Activated CD8-positive, alpha-beta memory T cell treated with anti-CD3 and anti-CD28 coated beads for 48 hours (primary cell): ENCODE measurements at regions not wholly inside any gene's neighbourhood (a gene's known extent, or its start where the extent isn't known, plus 50 kb on each side); places are given as distances from the start of the nearest gene placed in this dataset.
"Not testable (repeated sequence)": the region's sequence is repeated elsewhere in the genome, so short reads cannot be mapped to it uniquely, and the experiment has no call there.

Source experiments
- DNase-seq, 3 experiments: peaks; one replicate each; pipeline ENCODE4 v3.0.0-alpha.2; 2020; ENCODE audit warnings: low read depth in 2 of 3, low spot score in 2 of 3

DNA sequence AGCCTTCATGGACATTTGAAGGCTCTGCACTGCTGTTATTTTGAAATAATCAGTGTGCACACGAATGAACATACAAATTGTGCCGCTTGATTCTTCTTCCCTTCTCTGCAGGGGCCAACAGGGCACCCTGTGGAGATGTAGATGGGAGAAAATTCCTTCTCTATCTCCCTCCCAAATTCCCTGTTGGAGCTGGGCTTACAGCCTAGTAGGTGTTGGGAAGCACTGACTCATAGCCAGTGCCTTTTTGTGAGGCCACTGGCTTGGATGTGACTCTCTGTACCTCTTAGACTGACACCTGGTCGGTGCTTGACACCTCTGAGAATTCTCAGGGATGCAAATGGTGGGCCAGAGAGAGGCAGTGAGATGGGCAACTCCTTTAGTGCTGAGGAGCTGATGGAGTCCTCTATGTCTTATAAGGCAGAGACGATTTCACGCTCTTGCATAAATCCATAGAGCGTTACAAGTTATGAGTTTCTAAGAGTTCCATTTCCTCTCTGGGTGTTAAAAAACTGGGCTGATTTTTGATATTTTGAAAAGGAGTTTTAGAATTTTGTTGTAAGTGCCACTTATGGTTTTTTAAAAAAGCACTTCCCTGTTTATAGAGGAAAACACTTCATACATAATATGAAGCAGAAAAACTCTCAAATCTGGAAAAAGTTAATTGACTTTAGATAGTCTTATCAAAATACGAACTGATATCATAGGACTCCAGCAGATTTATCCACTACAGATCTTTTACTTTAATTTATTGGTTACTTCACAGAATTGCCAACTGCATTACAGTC lies 89.8 kb upstream of the MAP3K7 start:
- no peak for DNase-seq

GRCh38 chr6:90675107-90675506 lies 88.2 kb upstream of the MAP3K7 start:
- DNase-seq = not testable (repeated sequence)

GRCh38 chr6:90674077-90674476 lies 87.2 kb upstream of the MAP3K7 start:
- DNase-seq = not testable (repeated sequence)

DNA sequence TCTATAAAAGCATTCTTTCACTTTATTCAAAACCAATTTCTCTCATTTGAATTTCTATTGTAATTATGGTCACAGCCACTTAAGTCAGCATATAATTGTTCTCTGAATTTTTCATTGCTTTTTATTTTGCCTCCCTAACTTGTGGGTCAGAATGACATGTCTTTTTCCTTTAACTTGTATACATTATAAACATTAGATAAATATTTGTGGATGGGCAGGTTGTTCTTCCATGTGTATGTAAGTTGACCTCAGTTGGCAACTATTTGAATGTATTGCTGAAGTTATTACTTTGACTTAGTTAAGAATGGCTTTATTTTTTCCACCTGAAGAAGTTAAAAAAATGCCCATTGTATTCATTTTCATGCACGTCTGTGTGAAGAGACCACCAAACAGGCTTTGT lies 83.0 kb upstream of the MAP3K7 start:
- DNase-seq = no peak

- no peak for DNase-seq
Measured at GRCh38 chr6:90669420-90669819, 82.5 kb upstream of the MAP3K7 start.

- no peak for DNase-seq
Measured at GRCh38 chr6:90668141-90668540, 81.3 kb upstream of the MAP3K7 start.

DNA sequence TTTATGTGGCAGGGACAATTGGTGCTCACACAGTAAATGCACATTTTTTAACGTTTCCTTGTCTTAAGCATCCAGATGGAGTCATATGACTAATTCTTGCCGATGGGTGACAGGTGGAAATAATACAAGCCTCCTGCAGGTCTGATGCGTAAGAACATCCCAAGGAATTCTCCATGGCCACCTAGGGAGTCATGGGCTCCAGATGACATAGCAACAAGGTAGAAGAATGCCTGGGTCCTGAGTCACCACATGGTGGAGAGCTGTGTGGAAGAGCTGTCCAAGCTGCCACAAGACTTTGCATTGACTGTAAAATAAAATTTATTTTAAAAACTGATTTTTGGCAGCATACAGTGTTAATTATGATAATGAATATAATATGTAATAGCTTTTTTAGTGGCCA lies 77.0 kb upstream of the MAP3K7 start:
- no peak for DNase-seq

- no peak for DNase-seq
Measured at GRCh38 chr6:90663106-90663505, 76.2 kb upstream of the MAP3K7 start.

GRCh38 chr6:90660931-90661330 lies 74.1 kb upstream of the MAP3K7 start:
- DNase-seq = no peak

DNA sequence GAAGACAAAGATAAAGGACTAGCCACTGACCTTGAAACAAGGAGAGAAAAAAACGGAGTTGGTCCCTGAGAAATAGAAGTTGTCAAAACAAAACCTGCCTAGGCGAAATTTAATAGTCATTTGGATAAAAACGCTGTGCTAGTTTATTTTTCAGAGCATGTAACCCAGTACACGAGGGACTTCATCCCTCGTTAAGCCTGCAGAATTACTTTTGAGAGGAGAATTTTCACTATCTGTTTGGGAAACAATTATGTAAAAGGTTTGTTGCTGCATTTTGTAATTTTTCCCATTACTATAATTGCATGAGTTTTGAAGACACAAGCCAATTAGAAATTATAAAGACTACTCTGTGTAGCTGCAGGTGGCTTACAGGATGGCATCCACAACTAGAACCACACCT lies 71.6 kb upstream of the MAP3K7 start:
- DNase-seq = no peak

GRCh38 chr6:90656325-90656724 lies 69.5 kb upstream of the MAP3K7 start:
- no peak for DNase-seq

DNA sequence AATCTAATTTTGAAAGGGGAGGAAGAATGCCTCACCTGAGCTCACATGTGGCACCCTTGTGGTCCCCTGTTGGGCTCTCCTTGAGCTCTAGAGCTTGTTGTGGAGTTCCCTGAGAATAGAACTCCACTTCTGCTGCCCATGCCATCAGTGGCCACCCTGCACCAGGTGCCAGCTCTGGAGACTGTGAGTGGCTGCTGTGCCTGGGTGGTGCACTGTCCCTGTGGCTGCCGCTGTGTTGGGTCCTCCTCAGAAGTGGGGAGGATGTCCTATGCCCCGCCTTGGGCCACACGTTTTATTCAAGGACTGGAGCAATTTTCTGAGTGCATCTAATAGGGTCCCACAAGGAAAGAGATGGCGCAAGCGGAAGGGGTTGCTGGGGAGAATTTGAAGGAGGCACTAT lies 67.9 kb upstream of the MAP3K7 start:
- no peak for DNase-seq

- DNase-seq = no peak
Measured at GRCh38 chr6:90654166-90654565, 67.3 kb upstream of the MAP3K7 start.

DNA sequence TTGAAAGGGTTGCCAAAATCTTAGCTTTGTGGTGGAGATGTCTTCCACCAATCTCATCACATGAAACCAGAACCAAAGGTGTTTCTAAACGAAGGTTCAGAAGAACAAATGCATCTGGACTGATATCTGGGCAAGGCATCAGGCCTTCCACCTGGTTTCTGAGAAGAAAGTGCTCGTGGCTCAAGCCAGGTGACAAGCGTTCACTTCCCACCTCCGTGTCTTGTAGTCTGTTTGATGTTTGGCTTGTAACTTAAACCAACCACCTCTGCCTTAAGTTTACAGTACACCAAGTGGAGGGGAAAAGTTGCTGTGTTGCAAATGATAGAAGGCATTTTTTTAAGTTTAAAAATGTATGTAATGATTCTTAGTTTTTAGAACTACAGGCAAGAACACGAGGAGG lies 66.9 kb upstream of the MAP3K7 start:
- DNase-seq = no peak

DNA sequence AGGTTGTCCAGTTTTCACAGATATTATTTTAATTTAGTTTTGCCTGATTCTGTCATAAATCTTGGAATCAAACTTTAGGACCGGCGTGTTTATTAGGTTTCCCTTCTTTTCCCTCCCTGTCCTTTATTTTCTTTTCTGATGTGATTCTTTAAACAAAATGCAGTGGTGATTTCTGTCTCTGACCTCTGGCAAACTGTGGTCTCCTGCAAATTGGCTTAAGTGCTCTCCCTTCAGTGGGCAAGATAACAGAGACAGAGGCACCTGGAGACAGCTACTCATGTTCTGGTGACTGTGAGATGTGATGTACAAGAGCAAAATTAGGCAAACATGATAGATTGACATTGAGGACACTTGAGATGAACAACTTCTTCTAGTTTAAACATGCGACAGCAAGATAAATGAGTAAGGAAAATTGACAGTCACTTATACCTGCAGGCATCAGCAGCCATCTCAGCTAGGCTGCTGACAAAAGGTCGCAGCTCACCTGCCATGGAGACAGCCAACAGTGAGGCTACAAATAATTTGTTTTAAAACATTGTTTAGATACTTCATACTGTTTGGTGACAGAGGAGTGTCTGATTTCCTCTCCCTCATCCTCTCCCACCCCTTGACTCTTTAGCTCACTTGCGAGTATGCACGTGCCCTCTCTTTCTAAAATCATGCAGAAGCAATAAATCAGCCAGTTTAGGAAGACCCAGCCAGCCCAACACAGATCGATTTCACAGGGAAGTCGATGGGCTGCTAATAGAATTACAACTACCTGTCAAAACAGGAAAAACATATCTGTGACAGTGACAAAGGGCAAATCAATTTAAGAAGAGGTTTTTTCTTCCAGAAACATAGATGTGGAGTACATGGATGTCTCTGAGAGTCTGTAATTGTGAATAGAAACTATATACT lies 63.4 kb upstream of the MAP3K7 start:
- DNase-seq = no peak

GRCh38 chr6:90648873-90649272 lies 62.0 kb upstream of the MAP3K7 start:
- DNase-seq = no peak

- DNase-seq = no peak
Measured at GRCh38 chr6:90646940-90647339, 60.1 kb upstream of the MAP3K7 start.

DNA sequence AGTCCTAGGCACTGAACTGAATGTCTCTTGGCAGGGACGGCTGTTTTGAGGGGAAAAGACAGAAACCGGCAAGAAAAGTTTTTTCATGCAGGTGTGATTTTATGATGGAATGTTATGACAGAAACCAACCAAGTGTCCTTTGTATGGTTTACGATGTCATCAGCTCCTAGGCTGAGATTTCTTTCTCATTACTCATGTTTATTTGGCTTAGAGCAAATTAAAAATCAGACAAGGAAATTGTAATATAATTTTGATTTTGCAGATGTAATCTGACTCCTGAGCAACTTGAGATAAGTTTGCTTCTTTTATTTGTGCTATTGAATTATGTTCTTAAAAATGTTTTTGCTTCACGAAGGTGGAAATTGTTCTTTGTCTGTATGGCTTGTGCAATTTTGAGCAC lies 58.8 kb upstream of the MAP3K7 start:
- DNase-seq = no peak

DNA sequence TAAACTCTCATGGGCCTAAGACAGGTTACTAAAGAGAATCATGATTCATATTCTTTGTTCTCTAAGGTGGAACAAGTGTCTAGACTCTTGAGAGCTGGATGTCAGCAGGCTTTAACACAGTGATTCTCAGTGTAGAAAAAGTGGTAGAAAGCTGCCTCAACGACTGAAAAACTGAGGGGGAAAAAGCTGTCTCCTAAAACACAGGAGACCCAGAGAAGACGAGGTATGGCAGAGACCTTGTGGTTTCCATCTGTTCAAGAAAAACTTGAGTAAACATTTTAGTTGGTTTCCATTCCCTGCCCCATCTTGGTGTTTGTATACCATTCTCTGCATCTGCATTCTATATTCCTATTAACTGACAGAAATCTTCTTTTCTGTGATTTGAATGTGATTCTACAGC lies 57.6 kb upstream of the MAP3K7 start:
- DNase-seq = no peak

DNA sequence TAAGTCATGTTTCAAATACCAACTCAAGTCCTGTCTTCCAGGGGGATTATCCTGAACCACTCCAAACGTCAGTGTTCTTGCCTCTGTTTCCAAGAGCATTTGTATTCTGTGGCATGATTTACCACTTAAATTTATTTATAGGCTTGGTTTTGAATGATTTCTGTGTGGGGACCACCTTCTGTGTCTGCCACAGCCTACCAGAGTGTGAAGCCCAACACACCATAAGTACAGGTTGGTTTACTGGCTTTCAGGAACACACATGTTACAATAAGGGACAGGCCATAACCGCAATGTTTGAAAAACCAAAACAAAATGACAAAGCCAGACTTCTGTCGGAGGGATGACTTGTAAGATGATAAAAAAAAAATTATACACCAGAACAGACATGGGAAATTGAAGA lies 56.5 kb upstream of the MAP3K7 start:
- DNase-seq = no peak

- DNase-seq = no peak
Measured at GRCh38 chr6:90637320-90637719, 50.4 kb upstream of the MAP3K7 start.
